ENCODE measurements at regions not wholly inside any gene's neighbourhood (a gene's known extent, or its start where the extent isn't known, plus 50 kb on each side); places are given as distances from the start of the nearest gene placed in this dataset.

DNA sequence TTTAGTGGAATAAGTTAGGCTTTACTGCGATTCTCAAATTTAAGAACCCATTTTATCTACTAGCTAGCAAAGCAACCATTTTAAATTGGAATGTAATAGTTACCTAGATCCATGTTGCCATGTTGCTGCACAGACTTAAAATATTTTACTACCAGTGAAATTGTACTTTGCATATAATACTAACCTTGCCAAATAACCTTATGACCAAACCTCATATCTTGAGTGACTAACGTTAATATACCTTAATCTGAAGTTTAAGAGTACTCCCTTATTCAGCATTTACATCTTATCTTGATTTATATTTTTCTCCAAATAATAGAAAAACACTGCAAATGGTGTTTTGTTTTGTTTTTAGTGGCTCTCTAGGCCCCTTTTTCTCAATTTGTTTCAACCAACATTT is 50.3 kb upstream of the NAB1 start:
- ATAC-seq = no peak
- ChIA-PET POLR2A (no interaction called here), CTCF (no interaction called here), RAD21 (ENCODE audit: unreplicated experiment) (interaction anchor here (1.0 kb wide), 1 partner anchor 80 kb away, joined by 3 read pairs; no protein-coding TSS in a partner anchor), SMC1A (ENCODE audit: uncharacterized antibody, unreplicated experiment) (interaction anchor here (1.0 to 1.6 kb wide), 5 partner anchors 10 to 66 kb away, joined by 3 to 4 read pairs (median 3); no protein-coding TSS in a partner anchor)
- DNase-seq (ENCODE audit: low read depth, low spot score) = no peak
- H3K27me3 ChIP-seq (replicated peaks in 1 of 2; ENCODE audit: control insufficient read depth in 2 of 2, insufficient read depth in 2 of 2, low read length in 1 of 2) = no peaks in the 10 kb centered on the region
- no peaks in the 10 kb centered on the region for H4K20me1 ChIP-seq (ENCODE audit: control insufficient read depth, insufficient read depth)
- intact Hi-C loops (cut with micrococcal nuclease; ENCODE audit: unreplicated experiment) = no loop called here
- peaks cover 3% of the 10 kb centered on the region for H3K4me1 ChIP-seq (ENCODE audit: control insufficient read depth, insufficient read depth, low read length)
- no peak overlapping the region for H3K9ac ChIP-seq (ENCODE audit: control insufficient read depth, insufficient read depth, low read length)
- no peak overlapping the region for H2AFZ ChIP-seq (ENCODE audit: control insufficient read depth, low read depth, low read length)
- FAIRE-seq = no peak
- 96% methylated on average over 2 of the region's 2 CpGs for WGBS (ENCODE audit: insufficient coverage, insufficient replicate concordance, low lambda C conversion rate, missing lambda C conversion rate)
- TF ChIP-seq, protein P1, sequence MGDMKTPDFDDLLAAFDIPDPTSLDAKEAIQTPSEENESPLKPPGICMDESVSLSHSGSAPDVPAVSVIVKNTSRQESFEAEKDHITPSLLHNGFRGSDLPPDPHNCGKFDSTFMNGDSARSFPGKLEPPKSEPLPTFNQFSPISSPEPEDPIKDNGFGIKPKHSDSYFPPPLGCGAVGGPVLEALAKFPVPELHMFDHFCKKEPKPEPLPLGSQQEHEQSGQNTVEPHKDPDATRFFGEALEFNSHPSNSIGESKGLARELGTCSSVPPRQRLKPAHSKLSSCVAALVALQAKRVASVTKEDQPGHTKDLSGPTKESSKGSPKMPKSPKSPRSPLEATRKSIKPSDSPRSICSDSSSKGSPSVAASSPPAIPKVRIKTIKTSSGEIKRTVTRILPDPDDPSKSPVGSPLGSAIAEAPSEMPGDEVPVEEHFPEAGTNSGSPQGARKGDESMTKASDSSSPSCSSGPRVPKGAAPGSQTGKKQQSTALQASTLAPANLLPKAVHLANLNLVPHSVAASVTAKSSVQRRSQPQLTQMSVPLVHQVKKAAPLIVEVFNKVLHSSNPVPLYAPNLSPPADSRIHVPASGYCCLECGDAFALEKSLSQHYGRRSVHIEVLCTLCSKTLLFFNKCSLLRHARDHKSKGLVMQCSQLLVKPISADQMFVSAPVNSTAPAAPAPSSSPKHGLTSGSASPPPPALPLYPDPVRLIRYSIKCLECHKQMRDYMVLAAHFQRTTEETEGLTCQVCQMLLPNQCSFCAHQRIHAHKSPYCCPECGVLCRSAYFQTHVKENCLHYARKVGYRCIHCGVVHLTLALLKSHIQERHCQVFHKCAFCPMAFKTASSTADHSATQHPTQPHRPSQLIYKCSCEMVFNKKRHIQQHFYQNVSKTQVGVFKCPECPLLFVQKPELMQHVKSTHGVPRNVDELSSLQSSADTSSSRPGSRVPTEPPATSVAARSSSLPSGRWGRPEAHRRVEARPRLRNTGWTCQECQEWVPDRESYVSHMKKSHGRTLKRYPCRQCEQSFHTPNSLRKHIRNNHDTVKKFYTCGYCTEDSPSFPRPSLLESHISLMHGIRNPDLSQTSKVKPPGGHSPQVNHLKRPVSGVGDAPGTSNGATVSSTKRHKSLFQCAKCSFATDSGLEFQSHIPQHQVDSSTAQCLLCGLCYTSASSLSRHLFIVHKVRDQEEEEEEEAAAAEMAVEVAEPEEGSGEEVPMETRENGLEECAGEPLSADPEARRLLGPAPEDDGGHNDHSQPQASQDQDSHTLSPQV (IDR thresholded peaks at IDR 0.05) = no peak
- TF ChIP-seq POLR2A (IDR thresholded peaks at IDR 0.05; ENCODE audit: low read depth, low read length) (no peak), HDAC6 (IDR thresholded peaks at IDR 0.05; ENCODE audit: unreplicated experiment) (no peak), KAT2A (conservative IDR thresholded peaks at IDR 0.05; ENCODE audit: control insufficient read depth, low read depth, low read length) (no peak), ZNF384 (IDR thresholded peaks at IDR 0.05; ENCODE audit: borderline replicate concordance, low read depth, low read length) (no peak), NFYA (IDR thresholded peaks at IDR 0.05; ENCODE audit: borderline replicate concordance, low read depth, low read length) (no peak), ELK1 (IDR thresholded peaks at IDR 0.05; ENCODE audit: low read depth, low read length) (no peak), CEBPB (IDR thresholded peaks at IDR 0.05; ENCODE audit: borderline replicate concordance in 1 of 2, low read depth in 2 of 2, low read length in 2 of 2) (no peak), IKZF2 (IDR thresholded peaks at IDR 0.05) (no peak), GABPA (IDR thresholded peaks at IDR 0.05; ENCODE audit: low read depth) (no peak)
- TF ChIP-seq, protein P2, sequence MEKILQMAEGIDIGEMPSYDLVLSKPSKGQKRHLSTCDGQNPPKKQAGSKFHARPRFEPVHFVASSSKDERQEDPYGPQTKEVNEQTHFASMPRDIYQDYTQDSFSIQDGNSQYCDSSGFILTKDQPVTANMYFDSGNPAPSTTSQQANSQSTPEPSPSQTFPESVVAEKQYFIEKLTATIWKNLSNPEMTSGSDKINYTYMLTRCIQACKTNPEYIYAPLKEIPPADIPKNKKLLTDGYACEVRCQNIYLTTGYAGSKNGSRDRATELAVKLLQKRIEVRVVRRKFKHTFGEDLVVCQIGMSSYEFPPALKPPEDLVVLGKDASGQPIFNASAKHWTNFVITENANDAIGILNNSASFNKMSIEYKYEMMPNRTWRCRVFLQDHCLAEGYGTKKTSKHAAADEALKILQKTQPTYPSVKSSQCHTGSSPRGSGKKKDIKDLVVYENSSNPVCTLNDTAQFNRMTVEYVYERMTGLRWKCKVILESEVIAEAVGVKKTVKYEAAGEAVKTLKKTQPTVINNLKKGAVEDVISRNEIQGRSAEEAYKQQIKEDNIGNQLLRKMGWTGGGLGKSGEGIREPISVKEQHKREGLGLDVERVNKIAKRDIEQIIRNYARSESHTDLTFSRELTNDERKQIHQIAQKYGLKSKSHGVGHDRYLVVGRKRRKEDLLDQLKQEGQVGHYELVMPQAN (conservative IDR thresholded peaks at IDR 0.05) = no peak
- TF ChIP-seq, protein P3, sequence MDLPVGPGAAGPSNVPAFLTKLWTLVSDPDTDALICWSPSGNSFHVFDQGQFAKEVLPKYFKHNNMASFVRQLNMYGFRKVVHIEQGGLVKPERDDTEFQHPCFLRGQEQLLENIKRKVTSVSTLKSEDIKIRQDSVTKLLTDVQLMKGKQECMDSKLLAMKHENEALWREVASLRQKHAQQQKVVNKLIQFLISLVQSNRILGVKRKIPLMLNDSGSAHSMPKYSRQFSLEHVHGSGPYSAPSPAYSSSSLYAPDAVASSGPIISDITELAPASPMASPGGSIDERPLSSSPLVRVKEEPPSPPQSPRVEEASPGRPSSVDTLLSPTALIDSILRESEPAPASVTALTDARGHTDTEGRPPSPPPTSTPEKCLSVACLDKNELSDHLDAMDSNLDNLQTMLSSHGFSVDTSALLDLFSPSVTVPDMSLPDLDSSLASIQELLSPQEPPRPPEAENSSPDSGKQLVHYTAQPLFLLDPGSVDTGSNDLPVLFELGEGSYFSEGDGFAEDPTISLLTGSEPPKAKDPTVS (IDR thresholded peaks at IDR 0.05; ENCODE audit: low read depth, low read length) = no peak
- no peaks in the 10 kb centered on the region for H3K9me3 ChIP-seq (replicated peaks; ENCODE audit: control insufficient read depth, insufficient read depth, low read length)
- in situ Hi-C loops (cut with MboI) = no loop called here
- no peaks in the 10 kb centered on the region for H3K36me3 ChIP-seq (ENCODE audit: control insufficient read depth in 2 of 2, insufficient read depth in 2 of 2, low read length in 1 of 2)
- H3K4me2 ChIP-seq (ENCODE audit: control insufficient read depth, insufficient read depth) = no peak overlapping the region
- no peak overlapping the region for H3K4me3 ChIP-seq
- no peaks in the 10 kb centered on the region for H3K79me2 ChIP-seq (ENCODE audit: control insufficient read depth, insufficient read depth, low read length)
- H3K27ac ChIP-seq (ENCODE audit: control insufficient read depth, insufficient read depth) = no peak overlapping the region
- BruUV-seq (replicated peaks) = no TSS peak
